ENCODE measurements at regions not wholly inside any gene's neighbourhood (a gene's known extent, or its start where the extent isn't known, plus 50 kb on each side); places are given as distances from the start of the nearest gene placed in this dataset.

- Histone ChIP-seq H3K27ac (ENCODE audit: insufficient read depth, low read depth, low read length) (no peak overlapping the region), H3K27me3 (ENCODE audit: control insufficient read depth in 2 of 2, insufficient read depth in 2 of 2, low read length in 2 of 2) (no peaks in the 10 kb centered on the region), H3K79me2 (ENCODE audit: control insufficient read depth, insufficient read depth, low read length) (no peaks in the 10 kb centered on the region), H3K9me1 (replicated peaks; ENCODE audit: control insufficient read depth, extremely low read depth, insufficient read depth, low read length) (no peaks in the 10 kb centered on the region), H3K36me3 (ENCODE audit: control insufficient read depth in 2 of 2, extremely low read depth in 1 of 2, insufficient read depth in 2 of 2, low read length in 2 of 2) (no peaks in the 10 kb centered on the region), H3K4me3 (replicated peaks in 1 of 3; ENCODE audit: insufficient read depth in 1 of 3, low read depth in 1 of 3, low read length in 3 of 3) (no peak overlapping the region), H3K4me1 (ENCODE audit: control insufficient read depth, extremely low read depth, insufficient read depth, low read length) (no peaks in the 10 kb centered on the region), H3K4me2 (ENCODE audit: insufficient read depth, low read length) (no peak overlapping the region), H4K20me1 (replicated peaks; ENCODE audit: control insufficient read depth, extremely low read depth, insufficient read depth, low read length) (no peaks in the 10 kb centered on the region), H2AFZ (ENCODE audit: low read depth, low read length) (no peak overlapping the region), H3K9me3 (replicated peaks; ENCODE audit: control insufficient read depth, insufficient read depth, low read length) (no peaks in the 10 kb centered on the region), H3K9ac (replicated peaks; ENCODE audit: extremely low read depth, insufficient read depth, low read length) (no peak overlapping the region)
- no TSS peak for BruUV-seq (replicated peaks)
- ChIA-PET POLR2A (no interaction called here), CTCF (no interaction called here)
- dilution Hi-C loops (cut with MboI; ENCODE audit: extremely low pct_ligation_motif_present, low sequenced_read_pairs) (no loop called here), intact Hi-C loops (cut with micrococcal nuclease) (no loop called here)
- TF ChIP-seq POLR2A (IDR thresholded peaks at IDR 0.05; ENCODE audit: low read depth, low read length) (no peak), MYC (IDR thresholded peaks at IDR 0.05; ENCODE audit: low read depth, low read length) (no peak), GATA2 (IDR thresholded peaks at IDR 0.05; ENCODE audit: insufficient read depth, insufficient read length, low read depth, low read length) (no peak), JUN (IDR thresholded peaks at IDR 0.05; ENCODE audit: borderline replicate concordance, insufficient read depth, insufficient read length, low read depth) (no peak), MAX (IDR thresholded peaks at IDR 0.05; ENCODE audit: insufficient read depth, insufficient read length) (no peak), FOS (IDR thresholded peaks at IDR 0.05; ENCODE audit: borderline replicate concordance, insufficient read depth, low read length) (no peak), CTCF (IDR thresholded peaks at IDR 0.05; ENCODE audit: extremely low read depth in 1 of 2, insufficient read depth in 1 of 2, low read depth in 1 of 2, low read length in 2 of 2) (no peak), EZH2 (IDR thresholded peaks at IDR 0.05; ENCODE audit: borderline replicate concordance, low read depth, low read length, severe bottlenecking) (no peak), POLR2AphosphoS5 (IDR thresholded peaks at IDR 0.05; ENCODE audit: insufficient read depth, low read depth, low read length) (no peak)
- no peak for FAIRE-seq
- no peak for DNase-seq (ENCODE audit: low read depth, low spot score)
Observed at GRCh38 chr9:129373361-129373760, 195.3 kb upstream of the IER5L start.

Measured in endothelial cell of umbilical vein (primary cell).